ENCODE measurements at regions not wholly inside any gene's neighbourhood (a gene's known extent, or its start where the extent isn't known, plus 50 kb on each side); places are given as distances from the start of the nearest gene placed in this dataset.
A peak's percentile ranks its signal among the peaks of the same experiment; 100 is the strongest.

GRCh38 chr16:64102654-64103053 lies 1019.2 kb downstream of the CDH11 start:
- TF ChIP-seq POLR2A (IDR thresholded peaks at IDR 0.05; ENCODE audit: extremely low read depth, insufficient read length) (no peak), MYC (IDR thresholded peaks at IDR 0.05; ENCODE audit: low read depth, low read length) (no peak), MAX (IDR thresholded peaks at IDR 0.05; ENCODE audit: low read depth, low read length) (no peak), CTCF (IDR thresholded peaks at IDR 0.05; ENCODE audit: low read depth, low read length) (no peak)
- DNase-seq (ENCODE audit: low read depth), result no peak
- no peak overlapping the region for H3K4me3 ChIP-seq (ENCODE audit: low read depth, low read length)

GRCh38 chr16:64098451-64098850 lies 1023.4 kb downstream of the CDH11 start:
- TF ChIP-seq POLR2A (IDR thresholded peaks at IDR 0.05; ENCODE audit: extremely low read depth, insufficient read length) (no peak), MYC (IDR thresholded peaks at IDR 0.05; ENCODE audit: low read depth, low read length) (no peak), CTCF (IDR thresholded peaks at IDR 0.05; ENCODE audit: low read depth, low read length) (no peak)
- no peak for DNase-seq (ENCODE audit: low read depth)
- no peak overlapping the region for H3K4me3 ChIP-seq (ENCODE audit: low read depth, low read length)

- TF ChIP-seq POLR2A (IDR thresholded peaks at IDR 0.05; ENCODE audit: extremely low read depth, insufficient read length), result no peak
- TF ChIP-seq CTCF (IDR thresholded peaks at IDR 0.05; ENCODE audit: low read depth, low read length), result no peak
- TF ChIP-seq MAX (IDR thresholded peaks at IDR 0.05; ENCODE audit: low read depth, low read length), result no peak
- TF ChIP-seq MYC (IDR thresholded peaks at IDR 0.05; ENCODE audit: low read depth, low read length), result no peak
- no peak for DNase-seq (ENCODE audit: low read depth)
- H3K4me3 ChIP-seq (ENCODE audit: low read depth, low read length), result no peak overlapping the region
Observed at GRCh38 chr16:64096689-64097088, 1025.2 kb downstream of the CDH11 start.

GRCh38 chr16:64094992-64095634 lies 1026.8 kb downstream of the CDH11 start:
- DNase-seq (ENCODE audit: low read depth), result peak; percentile 2
- H3K4me3 ChIP-seq (ENCODE audit: low read depth, low read length), result no peak overlapping the region
- TF ChIP-seq POLR2A (IDR thresholded peaks at IDR 0.05; ENCODE audit: extremely low read depth, insufficient read length) (no peak), MYC (IDR thresholded peaks at IDR 0.05; ENCODE audit: low read depth, low read length) (no peak), MAX (IDR thresholded peaks at IDR 0.05; ENCODE audit: low read depth, low read length) (no peak), CTCF (IDR thresholded peaks at IDR 0.05; ENCODE audit: low read depth, low read length) (no peak)

GRCh38 chr16:64094181-64094965 lies 1027.5 kb downstream of the CDH11 start:
- no peak overlapping the region for H3K4me3 ChIP-seq (ENCODE audit: low read depth, low read length)
- no peak for DNase-seq (ENCODE audit: low read depth)
- TF ChIP-seq MYC (IDR thresholded peaks at IDR 0.05; ENCODE audit: low read depth, low read length) (no peak), POLR2A (IDR thresholded peaks at IDR 0.05; ENCODE audit: extremely low read depth, insufficient read length) (no peak), CTCF (IDR thresholded peaks at IDR 0.05; ENCODE audit: low read depth, low read length) (no peak), MAX (IDR thresholded peaks at IDR 0.05; ENCODE audit: low read depth, low read length) (no peak)
